Nephron progenitor cell (in vitro differentiated cells): ENCODE measurements at regions not wholly inside any gene's neighbourhood (a gene's known extent, or its start where the extent isn't known, plus 50 kb on each side); places are given as distances from the start of the nearest gene placed in this dataset.
"Not testable (repeated sequence)": the region's sequence is repeated elsewhere in the genome, so short reads cannot be mapped to it uniquely, and the experiment has no call there.

Experiments used
- DNase-seq: peaks from one replicate; pipeline ENCODE4 v3.0.0; 2021
- H3K27ac Mint-ChIP-seq: 2 replicates; pipeline ENCODE4 v1.8.0; 2021; ENCODE audit warnings: mild to moderate bottlenecking, moderate library complexity, mixed read lengths
- H3K27me3 Mint-ChIP-seq: 2 replicates; pipeline ENCODE4 v1.8.0; 2021; ENCODE audit warnings: mild to moderate bottlenecking, low read depth, mixed read lengths; ENCODE audit not compliant: poor library complexity
- H3K36me3 Mint-ChIP-seq: 2 replicates; pipeline ENCODE4 v1.8.0; 2021; ENCODE audit warnings: low read depth, mixed read lengths
- H3K4me1 Mint-ChIP-seq: 2 replicates; pipeline ENCODE4 v1.8.0; 2021; ENCODE audit warnings: mixed read lengths
- H3K4me3 Mint-ChIP-seq: 2 replicates; pipeline ENCODE4 v1.8.0; 2021; ENCODE audit warnings: mild to moderate bottlenecking, moderate library complexity, mixed read lengths
- H3K9me3 Mint-ChIP-seq: 2 replicates; pipeline ENCODE4 v1.8.0; 2021; ENCODE audit warnings: mild to moderate bottlenecking, moderate library complexity, mixed read lengths
- TF ChIP-seq, protein P1 (sequence below): fragments of 200-600 bp; sonication (generic); IDR thresholded peaks from 2 replicates; pipeline ENCODE4 v1.5.0; 2021; ENCODE audit warnings: antibody characterized with exemption

GRCh38 chr2:8144131-8144631 is 537.7 kb upstream of the ID2 start:
- Mint-ChIP-seq H3K9me3 (no peaks in the 10 kb centered on the region), H3K4me3 (no peak overlapping the region), H3K27ac (no peak overlapping the region), H3K4me1 (no peaks in the 10 kb centered on the region), H3K36me3 (no peaks in the 10 kb centered on the region), H3K27me3 (peaks cover 2% of the 10 kb centered on the region)
- no peak for DNase-seq
- TF ChIP-seq, protein P1, sequence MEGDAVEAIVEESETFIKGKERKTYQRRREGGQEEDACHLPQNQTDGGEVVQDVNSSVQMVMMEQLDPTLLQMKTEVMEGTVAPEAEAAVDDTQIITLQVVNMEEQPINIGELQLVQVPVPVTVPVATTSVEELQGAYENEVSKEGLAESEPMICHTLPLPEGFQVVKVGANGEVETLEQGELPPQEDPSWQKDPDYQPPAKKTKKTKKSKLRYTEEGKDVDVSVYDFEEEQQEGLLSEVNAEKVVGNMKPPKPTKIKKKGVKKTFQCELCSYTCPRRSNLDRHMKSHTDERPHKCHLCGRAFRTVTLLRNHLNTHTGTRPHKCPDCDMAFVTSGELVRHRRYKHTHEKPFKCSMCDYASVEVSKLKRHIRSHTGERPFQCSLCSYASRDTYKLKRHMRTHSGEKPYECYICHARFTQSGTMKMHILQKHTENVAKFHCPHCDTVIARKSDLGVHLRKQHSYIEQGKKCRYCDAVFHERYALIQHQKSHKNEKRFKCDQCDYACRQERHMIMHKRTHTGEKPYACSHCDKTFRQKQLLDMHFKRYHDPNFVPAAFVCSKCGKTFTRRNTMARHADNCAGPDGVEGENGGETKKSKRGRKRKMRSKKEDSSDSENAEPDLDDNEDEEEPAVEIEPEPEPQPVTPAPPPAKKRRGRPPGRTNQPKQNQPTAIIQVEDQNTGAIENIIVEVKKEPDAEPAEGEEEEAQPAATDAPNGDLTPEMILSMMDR: no peak

- no peak overlapping the region for H3K27ac Mint-ChIP-seq
- no peak for DNase-seq
- no peak overlapping the region for H3K4me3 Mint-ChIP-seq
- H3K9me3 Mint-ChIP-seq: no peaks in the 10 kb centered on the region
- H3K36me3 Mint-ChIP-seq: no peaks in the 10 kb centered on the region
- peaks cover 1% of the 10 kb centered on the region for H3K4me1 Mint-ChIP-seq
- H3K27me3 Mint-ChIP-seq: peaks cover 2% of the 10 kb centered on the region
- TF ChIP-seq, protein P1: no peak
These were observed 537.1 kb upstream of the ID2 start for GRCh38 chr2:8144785-8145184.

DNA sequence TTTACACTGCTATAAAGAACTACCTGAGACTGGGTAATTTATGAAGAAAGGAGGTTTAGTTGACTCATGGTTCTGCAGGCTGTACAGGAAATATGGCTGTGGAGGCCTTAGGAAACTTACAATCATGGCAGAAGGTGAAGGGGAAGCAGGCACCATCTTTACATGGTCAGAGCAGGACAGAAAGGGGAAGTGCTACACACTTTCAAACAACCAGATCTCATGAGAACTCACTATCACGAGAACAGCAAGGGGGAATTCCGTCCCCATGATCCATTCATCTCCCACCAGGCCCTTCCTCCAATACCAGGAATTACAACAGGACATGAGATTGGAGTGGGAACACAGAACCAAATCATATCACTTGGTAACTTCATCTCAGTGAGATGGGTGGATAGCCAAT is 536.5 kb upstream of the ID2 start:
- not testable (repeated sequence) for H3K27ac Mint-ChIP-seq, H3K9me3 Mint-ChIP-seq, H3K4me1 Mint-ChIP-seq

DNA sequence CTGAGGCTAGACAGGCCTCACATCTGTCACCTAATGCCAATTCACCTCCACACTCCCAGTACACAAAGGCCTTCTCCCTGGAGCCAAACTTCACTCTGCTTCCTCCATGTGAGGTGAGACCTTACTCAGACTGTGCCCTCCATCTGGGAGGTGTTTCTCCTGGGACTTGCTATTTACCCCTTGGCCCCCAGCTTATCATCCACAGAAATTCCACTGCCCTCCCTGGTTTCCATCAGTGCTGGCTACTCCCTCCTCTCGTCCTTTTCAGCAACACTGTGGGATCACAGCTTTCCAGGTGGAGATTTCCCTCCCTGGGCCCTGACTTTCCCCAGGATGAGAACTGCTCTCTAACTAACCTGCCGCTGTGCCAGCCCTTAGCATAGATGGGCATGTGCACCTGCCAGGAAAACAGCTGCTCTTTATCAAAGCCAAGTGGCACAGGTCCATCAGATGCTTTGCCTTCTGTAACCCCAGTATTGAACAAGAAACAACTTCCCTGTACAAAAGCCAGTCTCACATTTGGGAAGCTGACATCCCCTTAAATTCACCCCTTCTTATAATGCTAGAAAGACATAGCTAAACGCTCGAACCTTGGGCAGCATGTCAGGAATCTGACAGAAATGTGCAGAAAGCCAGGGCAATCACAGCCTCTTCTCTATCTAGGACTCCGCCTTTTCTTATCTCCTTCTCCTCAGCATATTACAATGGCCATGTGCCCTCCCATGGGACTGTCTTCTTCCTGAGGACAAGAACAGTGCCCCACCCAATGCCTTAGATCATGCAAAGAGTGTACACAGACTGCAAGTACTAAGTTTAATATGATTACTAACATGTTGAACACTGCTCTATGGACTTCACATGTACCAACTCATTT is 535.5 kb upstream of the ID2 start:
- Mint-ChIP-seq H3K9me3 (no peaks in the 10 kb centered on the region), H3K4me3 (no peak overlapping the region), H3K27me3 (peaks cover 6% of the 10 kb centered on the region), H3K27ac (no peak overlapping the region), H3K36me3 (no peaks in the 10 kb centered on the region), H3K4me1 (peaks cover 12% of the 10 kb centered on the region)
- DNase-seq: no peak
- TF ChIP-seq, protein P1: no peak

More for the DNA sequence above, 536.5 kb upstream of the ID2 start:
- H3K27me3 Mint-ChIP-seq, H3K36me3 Mint-ChIP-seq, H3K4me3 Mint-ChIP-seq, DNase-seq: not testable (repeated sequence)

DNA sequence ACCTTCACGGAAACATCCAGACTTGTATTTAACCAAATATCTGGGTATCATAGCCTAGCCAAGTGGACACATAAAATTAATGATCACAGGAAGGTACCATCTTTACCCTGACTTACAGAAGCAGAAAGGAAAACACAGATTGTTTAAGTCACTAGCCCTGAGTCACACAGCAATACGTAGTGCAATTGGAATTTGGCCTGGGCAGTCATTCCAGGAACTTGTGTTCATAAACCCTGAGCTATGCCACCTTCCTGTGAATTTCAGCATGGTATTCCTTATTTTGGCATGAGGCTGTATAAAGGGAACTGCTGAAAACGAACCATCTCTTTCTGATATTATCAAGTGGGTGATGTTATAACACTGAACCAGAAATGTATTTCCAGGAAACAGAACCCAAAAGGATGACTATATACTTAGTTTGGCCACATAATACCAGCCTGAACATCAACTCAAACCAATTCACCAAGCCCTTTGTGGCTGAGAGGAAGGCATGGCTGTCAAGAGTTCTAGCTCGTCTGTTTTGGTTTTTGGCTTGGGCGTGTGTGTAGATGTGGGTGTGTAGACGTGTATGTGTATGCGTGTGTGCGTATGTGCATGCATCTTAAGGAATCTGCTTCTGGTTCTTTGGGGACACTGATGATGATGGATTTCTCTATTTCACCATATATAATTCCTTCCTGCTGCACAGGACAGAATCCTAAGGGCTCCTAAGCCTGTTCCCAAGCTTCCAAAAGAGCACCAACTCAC is 533.4 kb upstream of the ID2 start:
- no peak for DNase-seq
- Mint-ChIP-seq H3K4me1 (peaks cover 17% of the 10 kb centered on the region), H3K4me3 (no peak overlapping the region), H3K36me3 (no peaks in the 10 kb centered on the region), H3K27ac (no peak overlapping the region), H3K27me3 (peaks cover 9% of the 10 kb centered on the region), H3K9me3 (no peaks in the 10 kb centered on the region)
- TF ChIP-seq, protein P1: no peak

- no peak for DNase-seq
- H3K27me3 Mint-ChIP-seq: peaks cover 9% of the 10 kb centered on the region
- H3K4me1 Mint-ChIP-seq: peaks cover 17% of the 10 kb centered on the region
- H3K36me3 Mint-ChIP-seq: no peaks in the 10 kb centered on the region
- TF ChIP-seq, protein P1: no peak
- no peaks in the 10 kb centered on the region for H3K9me3 Mint-ChIP-seq
- H3K27ac Mint-ChIP-seq: no peak overlapping the region
- no peak overlapping the region for H3K4me3 Mint-ChIP-seq
These were observed 532.9 kb upstream of the ID2 start for GRCh38 chr2:8149007-8149405.
